Upper lobe of left lung (tissue), 4 donors: ENCODE measurements at regions not wholly inside any gene's neighbourhood (a gene's known extent, or its start where the extent isn't known, plus 50 kb on each side); places are given as distances from the start of the nearest gene placed in this dataset.

Source experiments
- EP300 ChIP-seq, 4 donors: sonication (generic); formaldehyde crosslinking; IDR thresholded peaks; one replicate each; pipeline ENCODE4 v1.5.1; 2017; ENCODE audit warnings: antibody characterized with exemption in 4 of 4, control low read depth in 2 of 4
- POLR2AphosphoS5 ChIP-seq, 2 donors: sonication (generic); formaldehyde crosslinking; IDR thresholded peaks; one replicate each; pipeline ENCODE4 v1.5.1; 2017; ENCODE audit warnings: antibody characterized with exemption in 2 of 2

GRCh38 chr15:95503107-95503506, 827.4 kb upstream of the NR2F2 start:
- TF ChIP-seq POLR2AphosphoS5 (IDR thresholded peaks at IDR 0.05) (no peak), EP300 (IDR thresholded peaks at IDR 0.05) (no peak)
